ENCODE measurements at regions not wholly inside any gene's neighbourhood (a gene's known extent, or its start where the extent isn't known, plus 50 kb on each side); places are given as distances from the start of the nearest gene placed in this dataset.

GRCh38 chr21:35871906-35872305 is 188.4 kb downstream of the SETD4 start:
- TF ChIP-seq, protein P1, sequence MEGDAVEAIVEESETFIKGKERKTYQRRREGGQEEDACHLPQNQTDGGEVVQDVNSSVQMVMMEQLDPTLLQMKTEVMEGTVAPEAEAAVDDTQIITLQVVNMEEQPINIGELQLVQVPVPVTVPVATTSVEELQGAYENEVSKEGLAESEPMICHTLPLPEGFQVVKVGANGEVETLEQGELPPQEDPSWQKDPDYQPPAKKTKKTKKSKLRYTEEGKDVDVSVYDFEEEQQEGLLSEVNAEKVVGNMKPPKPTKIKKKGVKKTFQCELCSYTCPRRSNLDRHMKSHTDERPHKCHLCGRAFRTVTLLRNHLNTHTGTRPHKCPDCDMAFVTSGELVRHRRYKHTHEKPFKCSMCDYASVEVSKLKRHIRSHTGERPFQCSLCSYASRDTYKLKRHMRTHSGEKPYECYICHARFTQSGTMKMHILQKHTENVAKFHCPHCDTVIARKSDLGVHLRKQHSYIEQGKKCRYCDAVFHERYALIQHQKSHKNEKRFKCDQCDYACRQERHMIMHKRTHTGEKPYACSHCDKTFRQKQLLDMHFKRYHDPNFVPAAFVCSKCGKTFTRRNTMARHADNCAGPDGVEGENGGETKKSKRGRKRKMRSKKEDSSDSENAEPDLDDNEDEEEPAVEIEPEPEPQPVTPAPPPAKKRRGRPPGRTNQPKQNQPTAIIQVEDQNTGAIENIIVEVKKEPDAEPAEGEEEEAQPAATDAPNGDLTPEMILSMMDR (conservative IDR thresholded peaks at IDR 0.05; ENCODE audit: low read length): no peak
- no peak for TF ChIP-seq EZH2phosphoT487 (IDR thresholded peaks at IDR 0.05; ENCODE audit: borderline replicate concordance, low read depth, low read length)

Data from OCI-LY7 (cell line).